A673 (cell line): ENCODE measurements at regions not wholly inside any gene's neighbourhood (a gene's known extent, or its start where the extent isn't known, plus 50 kb on each side); places are given as distances from the start of the nearest gene placed in this dataset.

Source experiments
- CTCF ChIP-seq: fragments of 300-800, 200-600 bp; sonication (generic); conservative IDR thresholded peaks from 2 replicates; pipeline ENCODE4 v1.5.1; 2017; ENCODE audit warnings: low read depth, mild to moderate bottlenecking, antibody characterized with exemption, low read length, moderate library complexity, mixed read lengths
- EZH2 ChIP-seq: fragments of 200-600 bp; sonication (generic); IDR thresholded peaks from 2 replicates; pipeline ENCODE4 v1.6.1; 2017; ENCODE audit warnings: borderline replicate concordance, low read depth, mild to moderate bottlenecking, mixed read lengths, antibody characterized with exemption, low read length; ENCODE audit not compliant: poor library complexity, severe bottlenecking

DNA sequence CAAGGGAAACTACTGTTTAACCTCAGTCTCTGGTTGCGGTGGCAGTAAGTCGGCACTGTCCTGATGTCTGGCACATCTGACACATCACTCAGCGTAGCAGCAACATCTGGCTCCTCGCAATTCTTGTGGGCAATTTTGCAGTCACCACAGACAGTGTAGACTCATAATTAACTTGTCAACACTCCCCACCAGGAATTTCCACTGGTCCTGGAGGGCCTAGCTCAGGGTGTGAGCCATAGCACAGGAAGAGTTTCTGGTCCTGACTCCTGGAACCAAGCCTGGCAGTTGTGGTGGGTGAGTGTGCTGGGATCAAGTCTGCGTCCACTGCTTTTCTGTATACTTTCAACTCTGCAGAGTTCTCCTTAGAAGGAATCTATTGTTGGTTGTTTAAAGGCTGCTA lies 209.7 kb downstream of the SNX19 start:
- TF ChIP-seq CTCF: no peak
- no peak for TF ChIP-seq EZH2
